IPS-18a (cell line): ENCODE measurements at regions not wholly inside any gene's neighbourhood (a gene's known extent, or its start where the extent isn't known, plus 50 kb on each side); places are given as distances from the start of the nearest gene placed in this dataset.
"Not testable (repeated sequence)": the region's sequence is repeated elsewhere in the genome, so short reads cannot be mapped to it uniquely, and the experiment has no call there.

Experiments used
- H3K27ac ChIP-seq: one replicate; pipeline ENCODE4 v1.5.1; 2013; ENCODE audit warnings: low read length
- H3K27me3 ChIP-seq: one replicate; pipeline ENCODE4 v1.6.1; 2013; ENCODE audit warnings: mild to moderate bottlenecking, low read length; ENCODE audit not compliant: control insufficient read depth, insufficient read depth
- H3K36me3 ChIP-seq: one replicate; pipeline ENCODE4 v1.6.1; 2013; ENCODE audit warnings: low read depth, low read length; ENCODE audit not compliant: control insufficient read depth
- H3K4me1 ChIP-seq: one replicate; pipeline ENCODE4 v1.6.1; 2013; ENCODE audit warnings: low read depth, low read length; ENCODE audit not compliant: control insufficient read depth
- H3K4me3 ChIP-seq: one replicate; pipeline ENCODE4 v1.5.1; 2013; ENCODE audit warnings: low read length
- H3K9ac ChIP-seq: one replicate; pipeline ENCODE4 v1.6.1; 2013; ENCODE audit warnings: mild to moderate bottlenecking, low read length, moderate library complexity
- H3K9me3 ChIP-seq: one replicate; pipeline ENCODE4 v1.6.1; 2013; ENCODE audit warnings: low read depth, low read length; ENCODE audit not compliant: control insufficient read depth

- Histone ChIP-seq H3K4me1 (no peaks in the 10 kb centered on the region), H3K36me3 (no peaks in the 10 kb centered on the region), H3K27ac (no peak overlapping the region), H3K9ac (no peak overlapping the region), H3K27me3 (no peaks in the 10 kb centered on the region), H3K4me3 (no peak overlapping the region), H3K9me3 (peaks cover 19% of the 10 kb centered on the region)
Measured at GRCh38 chr21:24577301-24577700, 1030.0 kb downstream of the MRPL39 start.

GRCh38 chr21:24561291-24561690, 1046.0 kb downstream of the MRPL39 start:
- peaks cover 27% of the 10 kb centered on the region for H3K9me3 ChIP-seq
- H3K4me3 ChIP-seq, result no peak overlapping the region

GRCh38 chr21:24552491-24552890, 1054.8 kb downstream of the MRPL39 start:
- H3K9ac ChIP-seq, result no peak overlapping the region
- no peaks in the 10 kb centered on the region for H3K36me3 ChIP-seq
- peaks cover 21% of the 10 kb centered on the region for H3K9me3 ChIP-seq
- H3K4me1 ChIP-seq, result no peaks in the 10 kb centered on the region
- no peak overlapping the region for H3K4me3 ChIP-seq
- H3K27me3 ChIP-seq, result no peaks in the 10 kb centered on the region
- H3K27ac ChIP-seq, result no peak overlapping the region

More at GRCh38 chr21:24561291-24561690, 1046.0 kb downstream of the MRPL39 start:
- no peaks in the 10 kb centered on the region for H3K4me1 ChIP-seq
- H3K27me3 ChIP-seq, result no peaks in the 10 kb centered on the region
- no peaks in the 10 kb centered on the region for H3K36me3 ChIP-seq
- H3K27ac ChIP-seq, result no peak overlapping the region
- H3K9ac ChIP-seq, result no peak overlapping the region

GRCh38 chr21:24545807-24546361, 1061.4 kb downstream of the MRPL39 start:
- no peaks in the 10 kb centered on the region for H3K36me3 ChIP-seq
- peaks cover 32% of the 10 kb centered on the region for H3K9me3 ChIP-seq
- no peak overlapping the region for H3K4me3 ChIP-seq
- H3K27ac ChIP-seq, result no peak overlapping the region
- H3K4me1 ChIP-seq, result no peaks in the 10 kb centered on the region
- no peak overlapping the region for H3K9ac ChIP-seq
- no peaks in the 10 kb centered on the region for H3K27me3 ChIP-seq

GRCh38 chr21:24514081-24514733, 1093.1 kb downstream of the MRPL39 start:
- Histone ChIP-seq H3K27me3 (no peaks in the 10 kb centered on the region), H3K36me3 (no peaks in the 10 kb centered on the region), H3K4me1 (no peaks in the 10 kb centered on the region), H3K27ac (no peak overlapping the region), H3K4me3 (no peak overlapping the region), H3K9me3 (peaks cover 2% of the 10 kb centered on the region), H3K9ac (no peak overlapping the region)

GRCh38 chr21:24509131-24509530, 1098.2 kb downstream of the MRPL39 start:
- H3K27me3 ChIP-seq, result no peaks in the 10 kb centered on the region
- no peak overlapping the region for H3K27ac ChIP-seq
- no peaks in the 10 kb centered on the region for H3K36me3 ChIP-seq
- H3K4me1 ChIP-seq, result no peaks in the 10 kb centered on the region
- peaks cover 11% of the 10 kb centered on the region for H3K9me3 ChIP-seq
- H3K9ac ChIP-seq, result no peak overlapping the region
- H3K4me3 ChIP-seq, result no peak overlapping the region

GRCh38 chr21:24486973-24487372, 1120.3 kb downstream of the MRPL39 start:
- Histone ChIP-seq H3K9me3 (peaks cover 7% of the 10 kb centered on the region), H3K27ac (no peak overlapping the region), H3K36me3 (no peaks in the 10 kb centered on the region), H3K4me3 (no peak overlapping the region), H3K4me1 (no peaks in the 10 kb centered on the region), H3K27me3 (no peaks in the 10 kb centered on the region), H3K9ac (no peak overlapping the region)

GRCh38 chr21:24483361-24483760, 1123.9 kb downstream of the MRPL39 start:
- H3K27me3 ChIP-seq, H3K4me3 ChIP-seq, H3K36me3 ChIP-seq, H3K9ac ChIP-seq, H3K27ac ChIP-seq, H3K4me1 ChIP-seq, H3K9me3 ChIP-seq: not testable (repeated sequence)

- Histone ChIP-seq H3K4me1 (no peaks in the 10 kb centered on the region), H3K27me3 (no peaks in the 10 kb centered on the region), H3K36me3 (no peaks in the 10 kb centered on the region), H3K4me3 (no peak overlapping the region), H3K9ac (no peak overlapping the region), H3K9me3 (peaks cover 9% of the 10 kb centered on the region), H3K27ac (no peak overlapping the region)
Measured at GRCh38 chr21:24470852-24471251, 1136.4 kb downstream of the MRPL39 start.

GRCh38 chr21:24456358-24456757, 1150.9 kb downstream of the MRPL39 start:
- H3K9me3 ChIP-seq, result peaks cover 8% of the 10 kb centered on the region
- no peaks in the 10 kb centered on the region for H3K27me3 ChIP-seq
- H3K4me1 ChIP-seq, result no peaks in the 10 kb centered on the region
- no peak overlapping the region for H3K27ac ChIP-seq
- H3K4me3 ChIP-seq, result no peak overlapping the region
- H3K9ac ChIP-seq, result no peak overlapping the region
- no peaks in the 10 kb centered on the region for H3K36me3 ChIP-seq

- Histone ChIP-seq H3K9me3 (peaks cover 16% of the 10 kb centered on the region), H3K27me3 (no peaks in the 10 kb centered on the region), H3K36me3 (no peaks in the 10 kb centered on the region), H3K9ac (no peak overlapping the region), H3K27ac (no peak overlapping the region), H3K4me3 (no peak overlapping the region), H3K4me1 (no peaks in the 10 kb centered on the region)
Measured at GRCh38 chr21:24450119-24450518, 1157.2 kb downstream of the MRPL39 start.

GRCh38 chr21:24445517-24445916, 1161.8 kb downstream of the MRPL39 start:
- no peaks in the 10 kb centered on the region for H3K4me1 ChIP-seq
- no peaks in the 10 kb centered on the region for H3K27me3 ChIP-seq
- no peak overlapping the region for H3K9ac ChIP-seq
- no peak overlapping the region for H3K27ac ChIP-seq
- no peaks in the 10 kb centered on the region for H3K36me3 ChIP-seq
- peaks cover 21% of the 10 kb centered on the region for H3K9me3 ChIP-seq
- no peak overlapping the region for H3K4me3 ChIP-seq
